NCI-H2081 treated with DMSO at 0.1 percent for 48 hours (cell line): ENCODE measurements at regions not wholly inside any gene's neighbourhood (a gene's known extent, or its start where the extent isn't known, plus 50 kb on each side); places are given as distances from the start of the nearest gene placed in this dataset.
A peak's percentile ranks its signal among the peaks of the same experiment; 100 is the strongest.

Experiments
- DNase-seq: peaks from one replicate; lab custom pipeline; 2025; lab: John Stamatoyannopoulos, UW

DNA sequence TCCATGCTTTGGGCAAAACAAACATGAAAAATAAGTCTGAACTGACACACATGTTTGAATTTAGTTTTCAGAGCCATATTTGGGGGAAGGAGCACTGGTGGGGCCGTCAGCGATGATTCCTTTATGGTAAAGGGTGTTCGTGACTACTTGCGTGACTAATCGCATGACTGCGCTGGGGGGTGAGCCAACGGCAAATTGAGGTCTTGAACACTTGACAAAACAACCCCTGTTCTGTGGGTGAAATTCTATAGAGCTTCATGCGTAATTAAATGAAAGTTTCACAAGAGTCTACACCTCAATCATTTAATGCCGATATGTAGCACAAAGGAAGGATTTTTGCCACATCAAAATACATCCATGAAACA is 127.5 kb upstream of the CYP1B1 start:
- no peak for DNase-seq

DNA sequence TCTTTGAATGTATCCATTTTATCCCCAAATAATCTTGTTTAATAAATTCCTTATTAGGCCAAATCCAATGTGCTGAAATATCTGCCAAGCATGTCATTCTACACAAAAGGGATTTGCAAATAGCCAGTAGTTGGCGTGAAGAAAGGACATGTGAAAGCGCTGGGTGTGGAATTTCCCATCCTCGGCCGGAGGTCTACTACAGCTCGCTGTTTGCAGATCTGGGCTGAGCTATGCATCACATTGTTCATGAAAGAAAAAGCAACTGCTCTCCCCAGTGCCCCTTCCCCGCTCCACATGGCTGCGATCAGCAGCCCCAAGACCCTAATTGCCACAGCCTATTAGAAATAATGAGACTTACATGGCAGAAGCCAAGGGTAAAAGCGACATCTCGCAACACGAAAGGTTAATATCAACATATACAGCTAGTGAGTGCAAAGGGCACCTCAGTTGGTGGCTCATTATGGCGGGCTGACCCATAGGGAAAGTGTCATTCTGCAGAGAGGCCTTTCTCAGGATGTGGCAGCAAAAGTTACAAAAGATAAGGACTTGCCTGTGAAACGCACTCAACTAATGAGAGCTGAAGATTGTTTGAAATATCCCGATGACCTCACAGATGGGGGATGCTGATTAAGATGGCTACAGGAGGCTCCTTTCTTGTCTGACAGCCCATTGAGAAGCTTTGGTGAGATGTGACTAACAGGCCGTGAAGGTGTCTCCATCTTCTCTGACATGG is 126.9 kb upstream of the CYP1B1 start:
- DNase-seq = no peak

DNA sequence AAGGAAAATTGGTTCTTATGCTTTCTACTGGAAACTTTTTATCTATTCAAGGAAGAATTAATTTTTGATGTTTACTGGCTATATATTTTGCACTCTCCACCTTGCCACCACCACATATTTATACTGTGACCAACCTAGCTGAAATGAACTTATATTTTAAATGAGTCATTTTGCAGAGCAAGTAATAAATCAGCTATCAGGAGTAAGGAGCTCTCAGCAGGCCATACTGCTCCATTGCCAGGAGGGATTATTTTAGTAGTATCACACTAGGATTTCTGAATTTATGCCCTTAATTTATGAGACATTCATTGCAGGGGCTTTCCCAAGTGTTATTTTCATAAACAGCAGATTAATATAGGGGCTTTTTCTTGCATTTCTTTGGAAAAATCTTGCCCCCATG is 125.8 kb upstream of the CYP1B1 start:
- no peak for DNase-seq

DNA sequence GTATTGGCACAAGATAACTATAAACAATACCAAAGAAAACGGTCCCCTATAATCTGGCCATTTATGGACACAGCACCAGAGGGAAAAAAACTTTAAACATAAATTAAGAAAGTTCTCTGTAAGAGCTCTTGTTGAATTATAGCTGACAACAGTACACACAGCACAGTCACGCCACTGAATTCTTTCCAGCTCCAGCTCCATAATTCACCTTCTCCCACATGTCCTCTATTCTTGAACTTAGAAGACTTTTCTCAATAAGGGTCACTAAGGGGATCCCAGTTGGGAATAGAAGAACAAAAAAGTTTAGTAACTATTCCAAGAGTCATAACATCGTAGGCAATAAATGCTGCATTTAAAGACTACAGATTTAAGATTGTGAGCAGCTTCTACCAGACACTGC is 124.6 kb upstream of the CYP1B1 start:
- no peak for DNase-seq

DNA sequence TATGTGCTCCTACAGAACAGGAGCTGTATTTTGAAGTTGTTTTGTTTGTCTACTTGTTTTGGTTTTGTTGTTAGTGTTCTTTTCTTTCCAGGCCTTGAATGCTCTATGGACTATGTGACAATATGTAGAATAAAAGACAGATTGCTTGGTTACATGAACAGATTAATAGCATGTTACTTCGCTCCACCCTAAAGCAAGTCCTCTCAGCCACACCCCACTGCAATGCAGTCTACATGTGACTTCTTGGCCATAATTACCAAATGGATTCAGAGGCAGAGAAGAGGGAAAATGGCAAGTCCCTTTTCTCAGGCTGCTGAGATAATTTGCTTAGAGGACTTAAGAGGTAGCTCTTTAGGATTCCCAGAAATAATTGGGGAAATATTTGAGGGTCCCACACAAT is 123.2 kb upstream of the CYP1B1 start:
- no peak for DNase-seq

DNA sequence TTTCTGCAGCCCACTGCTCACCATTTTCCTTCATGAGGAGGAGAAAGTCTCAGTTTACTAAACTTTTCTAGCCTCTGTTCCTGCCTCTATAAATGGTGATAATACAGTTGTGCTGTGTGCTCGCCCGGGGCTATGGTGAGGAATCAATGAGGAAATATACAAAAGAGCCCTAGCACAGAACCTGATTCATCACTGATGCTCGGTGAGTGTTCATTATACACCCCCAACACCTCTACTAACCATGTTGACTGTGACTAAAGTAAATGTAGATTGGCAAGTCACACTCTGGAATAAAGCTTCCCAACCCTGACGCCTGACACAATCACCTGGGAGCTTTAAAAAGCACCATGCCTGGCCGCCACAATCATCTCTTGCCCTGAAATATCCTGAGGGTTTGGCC is 118.8 kb upstream of the CYP1B1 start:
- no peak for DNase-seq

DNA sequence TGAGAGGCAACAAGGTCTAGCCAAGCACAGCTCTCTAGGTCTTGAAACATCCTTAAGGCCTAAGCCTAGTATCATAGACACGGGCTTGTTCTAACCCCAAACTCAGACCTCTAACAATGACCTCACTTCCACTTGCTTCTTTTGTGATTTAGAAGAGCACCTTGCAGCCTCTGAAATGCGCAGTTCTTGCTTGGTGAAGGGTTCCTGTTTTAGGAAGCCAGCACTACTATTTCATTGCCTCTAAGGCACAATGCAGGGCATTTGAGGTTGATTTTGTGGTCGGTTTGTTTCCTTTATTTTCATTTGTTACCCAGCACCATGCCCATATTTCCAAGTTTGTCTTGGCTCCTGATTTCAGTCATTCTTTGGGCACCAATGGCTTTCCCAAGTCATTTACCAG is 117.0 kb upstream of the CYP1B1 start:
- no peak for DNase-seq

DNA sequence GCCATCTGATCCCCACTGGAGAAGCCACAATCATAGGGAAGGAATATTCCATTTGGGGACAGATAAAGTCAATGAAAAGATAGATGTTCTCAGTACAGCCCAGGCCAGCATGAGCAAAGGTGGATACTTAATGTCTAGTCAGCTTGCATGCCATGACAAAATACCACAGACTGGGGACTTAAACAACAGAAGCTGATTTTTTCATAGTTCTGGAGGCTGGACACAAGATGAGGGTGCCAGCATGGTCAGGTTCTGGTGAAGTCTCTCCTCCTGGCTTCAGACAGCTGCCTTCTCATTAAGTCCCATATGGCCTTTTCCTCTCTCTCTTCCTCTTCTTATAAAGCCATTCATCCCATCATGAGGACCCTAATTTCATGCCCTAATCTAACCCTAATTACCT is 116.1 kb upstream of the CYP1B1 start:
- no peak for DNase-seq

DNA sequence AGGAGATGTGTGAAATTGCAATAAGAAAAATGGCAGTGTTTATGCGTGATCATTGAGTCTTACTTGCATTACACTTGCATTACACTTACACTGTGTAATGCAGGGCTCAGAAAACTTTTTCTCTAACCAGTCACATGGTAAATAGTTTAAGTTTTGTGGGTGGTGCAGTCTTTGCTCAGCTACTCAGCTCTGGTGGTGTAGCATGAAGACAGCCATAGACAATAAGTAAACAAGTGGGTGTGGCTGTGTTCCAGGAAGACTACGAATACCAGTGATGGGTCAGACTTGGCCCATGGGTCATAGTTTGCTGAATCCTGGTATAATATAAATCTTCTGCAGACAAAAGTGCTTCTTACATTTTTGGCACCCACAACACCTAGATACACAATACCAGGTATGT is 115.6 kb upstream of the CYP1B1 start:
- DNase-seq = no peak

DNA sequence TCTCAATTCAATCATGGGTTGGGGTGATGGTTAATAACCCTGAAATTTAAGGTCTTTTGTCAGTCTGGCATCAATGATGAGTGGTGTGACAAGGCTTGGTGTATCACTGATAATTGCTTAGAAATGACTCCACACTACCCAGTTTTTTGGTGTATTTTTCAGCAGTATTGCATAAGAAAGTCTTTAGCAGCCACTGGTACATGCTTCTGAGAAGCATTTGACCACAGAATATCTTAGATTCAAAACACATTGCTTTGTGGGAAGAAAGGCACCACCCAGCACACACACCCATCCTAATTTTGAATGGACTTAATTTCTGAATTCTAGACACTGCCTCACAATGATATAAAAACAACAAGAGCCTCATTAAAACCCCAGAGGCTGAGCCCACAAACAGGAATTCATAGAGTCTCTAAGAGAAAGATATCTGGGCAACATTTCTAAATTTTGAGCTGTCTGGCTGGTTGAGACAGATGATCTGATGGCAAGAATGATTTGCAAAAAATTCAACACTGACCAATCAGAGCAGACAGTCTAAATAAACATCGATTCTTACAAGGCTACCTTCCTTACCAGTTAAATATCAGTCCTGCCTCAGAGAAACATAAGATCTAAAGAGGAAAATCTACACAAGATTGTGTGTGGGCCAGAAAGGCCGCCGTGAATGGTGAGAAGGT is 114.7 kb upstream of the CYP1B1 start:
- no peak for DNase-seq

DNA sequence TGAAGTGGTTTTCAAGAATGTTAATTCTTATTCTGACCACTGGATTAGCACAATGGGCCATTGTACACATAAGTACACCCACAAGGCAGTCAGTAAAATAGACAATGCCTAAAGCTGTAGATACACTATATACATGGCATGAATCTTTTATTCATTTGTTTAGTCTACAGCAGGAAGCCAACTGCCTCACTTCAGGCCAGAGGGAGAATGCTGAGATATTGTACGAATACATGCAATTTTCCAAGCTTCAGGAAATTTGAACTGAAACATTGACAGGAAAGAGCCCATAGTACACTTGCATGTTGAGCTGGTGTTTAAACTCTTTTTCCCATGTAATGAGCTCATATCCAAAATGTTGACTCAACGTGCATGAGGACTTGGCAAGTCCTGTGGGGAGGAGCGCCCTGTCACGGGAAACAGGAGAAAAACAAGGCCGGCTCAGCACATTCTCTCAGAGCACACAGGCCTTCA is 111.6 kb upstream of the CYP1B1 start:
- no peak for DNase-seq

DNA sequence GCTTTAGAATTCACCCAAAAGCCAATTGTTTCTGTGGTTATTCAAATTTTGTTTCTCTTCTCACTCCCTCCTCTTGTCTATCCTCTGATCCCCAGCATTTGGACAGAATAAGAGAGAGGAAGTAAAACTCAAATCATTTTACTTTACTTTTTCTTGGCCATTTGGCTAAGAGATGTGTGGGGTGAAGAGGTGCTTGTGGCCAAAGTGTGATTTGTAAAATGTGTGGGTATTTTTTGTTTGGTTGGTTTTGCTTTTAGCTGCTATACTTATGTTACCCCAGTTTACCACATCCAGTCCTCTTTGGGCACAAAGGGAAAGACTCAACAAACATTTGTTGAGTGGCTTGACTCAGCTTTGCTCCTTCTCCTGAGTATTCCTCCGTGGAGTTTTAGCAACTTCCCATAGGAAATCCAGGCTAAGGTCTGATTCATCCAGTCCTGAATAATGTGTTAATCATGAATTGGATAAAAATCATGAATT is 109.1 kb upstream of the CYP1B1 start:
- no peak for DNase-seq

DNA sequence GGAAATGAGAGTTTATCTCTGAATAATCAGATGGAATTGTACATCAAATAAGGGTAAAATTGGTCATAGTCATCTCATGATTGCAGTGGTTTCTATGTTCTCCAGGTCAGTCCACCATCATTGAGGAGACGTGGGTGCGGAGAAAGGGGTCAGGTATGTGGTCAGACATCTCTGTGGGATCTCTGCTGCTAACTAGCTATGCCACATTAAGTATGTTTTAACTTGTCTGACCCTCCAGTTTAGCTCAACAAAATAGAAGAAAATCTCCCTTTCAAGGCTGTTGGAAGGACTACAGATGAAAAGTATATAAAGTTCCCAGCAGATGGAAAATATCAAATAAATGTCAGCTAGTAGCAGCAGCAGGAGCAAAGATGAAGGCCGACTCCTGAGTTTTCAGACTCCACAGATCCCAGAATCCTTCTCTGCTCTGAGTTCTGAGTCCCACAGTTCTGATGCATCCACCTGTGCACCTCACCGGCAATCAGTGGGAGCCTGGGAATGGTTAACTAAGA is 106.6 kb upstream of the CYP1B1 start:
- no peak for DNase-seq

DNA sequence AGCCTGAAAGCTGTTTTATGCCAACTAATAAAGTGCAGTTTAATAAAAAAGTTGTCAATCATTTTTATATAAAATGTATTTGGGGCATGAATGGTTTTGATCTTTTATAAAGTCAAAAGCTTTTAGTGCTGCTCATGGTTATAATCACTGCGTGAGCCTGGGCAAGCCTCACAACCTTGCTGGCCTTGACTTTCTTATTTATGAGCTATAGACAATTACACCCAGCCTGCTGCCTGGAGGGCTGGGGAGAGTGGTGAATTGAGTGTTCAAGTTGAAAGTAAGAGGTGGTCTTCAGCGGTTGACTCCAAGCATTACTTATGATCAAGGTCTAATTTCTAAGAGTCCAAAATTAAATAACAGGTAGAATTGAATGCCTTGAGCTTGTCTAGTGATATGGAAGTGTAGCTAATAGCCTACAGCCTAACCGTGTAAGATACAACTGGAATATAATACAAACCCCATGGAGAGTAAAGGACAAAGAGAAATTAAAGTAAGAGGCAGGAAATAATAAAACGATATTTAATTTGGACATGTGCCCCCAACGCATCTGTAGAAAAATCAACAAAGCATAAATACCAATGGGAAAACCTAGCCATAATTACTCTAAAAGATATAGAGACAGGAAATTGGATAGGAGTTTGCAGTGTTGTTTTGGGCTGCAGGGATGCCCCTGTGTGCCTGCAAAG is 106.0 kb upstream of the CYP1B1 start:
- DNase-seq = peak; percentile 62

DNA sequence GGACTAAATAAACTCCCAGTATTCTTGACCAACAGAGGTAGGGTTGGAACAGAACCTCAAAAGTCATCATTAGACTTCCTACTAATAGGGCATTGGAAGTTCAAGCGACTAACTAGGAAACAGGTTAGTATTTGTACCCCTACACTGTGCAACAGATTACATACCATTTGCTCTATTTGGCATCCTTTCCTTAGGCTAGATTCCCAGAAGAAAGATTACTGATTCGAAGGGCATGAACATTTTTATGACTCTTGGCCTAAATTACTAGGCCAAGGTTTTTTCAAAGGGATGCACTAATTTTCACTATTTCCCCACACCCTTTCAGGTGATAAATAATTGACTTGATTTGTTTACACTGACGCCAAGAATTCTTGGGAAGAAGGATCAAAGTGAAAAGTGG is 104.8 kb upstream of the CYP1B1 start:
- no peak for DNase-seq

DNA sequence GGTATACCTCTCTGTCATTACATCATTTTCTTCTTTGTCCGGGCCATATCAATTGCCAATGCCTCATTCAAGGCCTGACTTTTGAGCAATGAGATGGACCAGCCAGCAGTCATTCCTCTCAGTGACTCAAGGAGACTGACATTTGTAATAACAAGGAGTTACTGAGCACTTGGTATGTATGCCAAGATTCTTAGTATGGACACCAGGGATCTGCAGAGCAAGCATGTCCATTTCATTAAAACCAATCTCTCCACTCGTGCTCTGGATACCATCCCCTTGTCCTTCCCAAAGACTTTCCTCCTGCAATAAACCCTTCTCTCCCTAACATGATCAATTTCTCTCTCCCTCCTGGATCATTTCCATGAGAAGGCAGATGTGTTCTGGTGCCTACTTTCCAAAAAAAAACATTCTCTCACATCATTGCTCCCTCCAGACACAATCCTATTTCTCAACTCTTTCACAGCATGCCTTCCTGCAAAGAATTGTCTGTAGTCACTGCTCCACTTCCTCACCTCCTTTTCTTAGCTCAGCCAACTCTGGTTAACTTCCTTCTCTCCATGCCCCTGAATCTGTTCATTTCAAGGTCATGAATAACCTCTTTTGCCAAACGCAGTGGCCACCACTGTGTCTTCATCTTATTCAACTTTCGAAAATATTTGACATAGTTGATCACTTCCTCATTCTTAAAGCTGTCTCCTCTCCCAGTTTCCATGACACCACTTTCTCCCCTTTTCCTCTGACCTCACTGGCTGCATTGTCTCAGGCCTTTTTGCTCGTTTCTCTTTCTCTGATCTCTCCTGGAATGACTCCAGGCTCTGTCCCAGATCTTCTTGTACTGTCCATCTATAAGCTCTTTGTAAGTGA is 102.8 kb upstream of the CYP1B1 start:
- no peak for DNase-seq

DNA sequence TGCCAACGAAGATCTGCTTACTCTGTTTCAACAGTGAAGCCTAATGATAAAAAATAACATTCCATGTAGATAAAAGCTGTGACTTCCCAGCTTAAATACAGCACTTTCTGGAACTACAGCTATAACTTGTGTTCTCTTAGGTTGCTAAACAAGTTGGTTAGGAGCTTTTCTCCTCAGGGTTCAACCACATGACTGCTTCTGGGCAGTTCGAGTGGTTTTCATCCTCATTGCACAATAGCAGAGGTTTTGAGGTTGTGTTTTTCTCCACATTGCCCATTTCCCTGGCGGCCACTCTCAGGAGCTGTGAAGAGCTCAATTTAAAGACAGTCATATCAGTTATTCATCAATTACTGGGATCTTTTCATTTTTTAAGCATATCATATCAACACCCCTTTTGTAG is 102.2 kb upstream of the CYP1B1 start:
- no peak for DNase-seq

DNA sequence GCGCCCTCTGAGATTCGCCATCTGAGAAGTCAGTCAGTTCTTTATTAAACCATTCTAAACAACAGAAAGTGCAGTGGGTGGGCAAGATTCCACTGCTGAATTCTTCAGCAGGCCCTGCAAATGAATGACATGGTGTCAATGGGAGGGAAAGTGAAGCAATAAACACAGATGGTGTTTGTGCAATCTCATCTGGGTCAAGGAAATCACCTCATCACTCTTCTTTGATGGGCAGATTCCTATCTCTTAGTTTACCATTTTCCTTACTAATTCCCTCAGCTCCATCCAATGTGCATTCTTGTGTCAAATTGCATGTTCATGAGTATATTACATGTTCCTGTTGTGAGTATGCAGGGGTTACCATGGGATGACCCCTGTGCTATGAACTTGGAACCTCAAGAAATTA is 100.7 kb upstream of the CYP1B1 start:
- DNase-seq = no peak

DNA sequence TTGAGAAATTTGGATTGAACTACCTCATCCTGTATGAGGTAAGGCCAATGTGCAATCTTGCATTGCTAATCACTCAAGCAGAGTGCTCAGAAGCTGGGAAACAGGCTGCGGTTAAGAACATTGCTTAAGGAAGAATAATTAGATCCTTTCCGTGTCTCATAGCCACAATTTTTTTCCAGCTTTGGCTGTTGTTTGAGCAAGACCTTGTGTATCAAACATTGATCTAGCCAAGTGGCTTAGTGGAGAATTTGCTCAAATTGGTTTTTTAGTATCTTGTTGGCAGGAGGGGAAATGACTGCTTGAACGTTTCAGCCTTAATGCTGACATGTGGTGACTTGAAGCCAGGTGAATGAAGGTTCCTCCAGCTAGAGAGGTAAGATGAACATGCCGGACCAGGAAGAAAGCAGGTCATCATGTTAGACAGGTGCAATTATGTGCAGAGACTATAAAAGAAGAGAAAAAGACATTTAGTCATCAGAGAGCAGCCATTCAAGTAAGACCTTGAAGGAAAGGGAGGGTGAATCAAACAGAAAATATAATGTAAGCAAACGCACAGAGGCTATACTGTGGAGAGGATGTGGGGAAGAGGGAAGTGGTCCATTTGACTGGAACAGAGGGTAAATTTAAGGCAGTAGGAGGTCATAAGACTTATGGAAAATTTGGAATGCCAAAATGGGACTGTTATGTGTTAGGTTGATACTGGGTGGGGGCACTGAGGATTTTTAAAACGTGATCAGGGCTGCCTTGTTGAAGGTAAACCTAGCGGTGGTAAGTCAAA is 98.9 kb upstream of the CYP1B1 start:
- DNase-seq = no peak

DNA sequence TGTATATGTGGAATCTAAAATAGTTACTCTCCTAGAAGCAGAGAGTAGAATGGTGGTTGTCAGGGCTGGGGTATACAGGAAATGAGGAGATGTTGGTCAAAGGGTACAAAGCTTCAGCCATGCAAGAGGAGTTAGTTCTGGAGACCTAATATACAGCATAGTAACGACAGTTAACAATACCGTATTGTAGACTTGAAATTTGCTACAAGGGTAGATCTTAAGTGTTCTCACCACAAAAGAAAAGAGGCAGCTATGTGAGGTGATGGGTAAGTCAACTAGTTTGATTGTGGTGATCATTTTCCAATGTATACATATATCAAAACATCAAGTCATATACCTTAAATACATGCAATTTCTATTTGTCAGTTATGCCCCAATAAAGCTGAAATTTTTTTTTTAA is 98.2 kb upstream of the CYP1B1 start:
- no peak for DNase-seq

DNA sequence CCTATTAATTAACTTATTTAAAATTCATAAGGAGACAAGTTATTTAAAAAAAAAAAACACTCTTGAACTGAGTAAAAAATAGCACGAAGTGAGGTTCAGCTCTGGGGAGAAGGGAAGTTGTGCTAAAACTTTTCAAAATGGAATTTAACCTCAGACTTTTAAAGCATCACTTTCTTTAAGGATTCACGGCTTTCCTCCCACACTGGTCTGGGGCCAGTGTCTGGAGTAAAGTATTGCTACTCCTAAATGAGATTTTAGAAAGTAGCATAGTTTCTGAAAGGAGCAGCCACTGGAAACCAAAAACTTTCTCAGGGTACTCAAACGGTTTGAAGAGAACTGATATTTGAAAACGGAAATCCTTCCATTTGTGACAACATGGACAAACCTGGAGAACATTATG is 97.7 kb upstream of the CYP1B1 start:
- DNase-seq = no peak
